GM18861 (cell line): ENCODE measurements at regions not wholly inside any gene's neighbourhood (a gene's known extent, or its start where the extent isn't known, plus 50 kb on each side); places are given as distances from the start of the nearest gene placed in this dataset.
"Not testable (repeated sequence)": the region's sequence is repeated elsewhere in the genome, so short reads cannot be mapped to it uniquely, and the experiment has no call there.

Experiments
- ATAC-seq: cut with Tn5 transposase; IDR thresholded peaks from one replicate; pipeline ENCODE4 v1.9.1; 2021; ENCODE audit not compliant: unreplicated experiment

DNA sequence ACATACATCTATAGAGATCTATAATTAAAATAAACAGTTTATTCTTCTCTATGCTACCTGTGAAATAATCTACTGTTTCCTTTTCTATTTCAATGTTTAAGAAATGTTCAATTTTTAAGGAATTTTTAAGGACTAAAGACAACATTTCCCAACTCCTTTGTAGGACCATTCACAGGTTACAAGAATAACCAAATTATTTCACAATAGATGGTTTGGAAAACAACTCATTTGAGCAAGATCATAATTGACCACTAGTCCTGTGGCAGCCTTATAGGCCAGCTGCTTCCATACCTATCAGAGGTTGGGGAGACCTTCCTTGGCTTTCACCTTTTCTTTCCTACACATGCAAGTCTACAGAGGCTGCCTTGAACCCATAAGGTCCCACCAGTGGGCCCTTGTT lies 193.7 kb downstream of the TTC39B start:
- ATAC-seq, result no peak

DNA sequence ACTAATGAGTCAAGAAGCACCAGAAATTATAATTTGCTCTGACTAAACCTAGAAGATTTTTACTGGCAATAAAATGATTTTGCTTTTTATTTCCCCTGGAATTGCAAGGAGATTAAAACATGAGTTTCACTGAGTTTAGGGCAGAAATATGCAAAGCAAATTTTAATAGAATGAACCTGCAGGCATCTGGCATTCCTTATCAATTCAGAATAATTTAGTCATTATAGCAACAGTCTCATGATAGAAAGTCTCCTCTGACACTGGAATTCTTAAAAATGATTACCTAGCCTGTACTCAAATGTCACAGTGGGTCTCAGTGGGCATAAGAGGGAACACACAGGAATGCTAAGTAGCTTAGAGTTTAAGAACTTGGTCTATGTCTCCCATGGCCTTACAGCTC lies 195.9 kb downstream of the TTC39B start:
- ATAC-seq, result no peak

DNA sequence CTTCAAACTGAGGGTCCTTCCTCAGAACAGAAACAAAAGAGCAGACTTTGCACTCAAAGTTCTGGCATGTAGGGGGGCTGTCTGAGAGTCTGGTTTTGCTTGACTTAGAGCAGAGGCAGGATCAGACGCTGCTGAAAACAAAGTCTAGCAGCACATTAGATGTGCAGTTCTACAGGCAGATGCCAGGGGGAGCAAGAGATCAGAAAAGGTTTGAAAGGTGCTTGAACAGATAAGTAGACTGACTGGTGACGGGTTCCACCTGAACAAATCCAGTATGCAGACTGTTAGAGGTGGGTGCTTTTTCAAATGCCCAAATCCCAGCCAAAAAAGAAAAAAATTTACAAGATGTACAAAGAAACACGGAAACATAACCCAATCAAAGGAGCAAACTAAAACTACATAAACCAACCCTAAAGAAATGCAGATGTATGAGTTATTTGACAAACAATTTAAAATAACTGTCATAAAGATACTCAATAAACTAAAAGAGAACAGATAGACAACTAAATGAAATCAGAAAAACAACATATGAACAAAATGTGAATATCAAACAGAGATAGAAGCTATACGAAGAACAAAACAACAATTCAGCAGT lies 194.7 kb upstream of the FREM1 start:
- peak; percentile 83 for ATAC-seq

DNA sequence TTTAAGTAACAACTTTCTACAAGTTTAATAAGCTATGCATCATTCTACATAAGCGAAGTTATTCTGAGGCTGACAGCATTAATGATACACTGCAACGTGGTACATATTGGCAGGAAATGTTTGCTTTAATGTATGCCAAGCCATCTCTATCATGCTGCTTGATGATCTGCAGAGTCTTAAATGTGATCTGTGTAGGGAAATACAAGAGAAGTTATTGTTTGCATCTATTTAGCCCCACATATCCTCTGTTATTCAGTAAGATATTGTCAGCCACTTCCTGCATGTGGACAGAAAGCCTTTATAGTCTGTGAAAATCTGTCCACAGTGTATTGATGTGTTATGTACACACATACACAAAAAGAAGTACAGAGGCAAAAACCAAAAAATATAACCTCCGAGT lies 193.1 kb upstream of the FREM1 start:
- ATAC-seq, result no peak

DNA sequence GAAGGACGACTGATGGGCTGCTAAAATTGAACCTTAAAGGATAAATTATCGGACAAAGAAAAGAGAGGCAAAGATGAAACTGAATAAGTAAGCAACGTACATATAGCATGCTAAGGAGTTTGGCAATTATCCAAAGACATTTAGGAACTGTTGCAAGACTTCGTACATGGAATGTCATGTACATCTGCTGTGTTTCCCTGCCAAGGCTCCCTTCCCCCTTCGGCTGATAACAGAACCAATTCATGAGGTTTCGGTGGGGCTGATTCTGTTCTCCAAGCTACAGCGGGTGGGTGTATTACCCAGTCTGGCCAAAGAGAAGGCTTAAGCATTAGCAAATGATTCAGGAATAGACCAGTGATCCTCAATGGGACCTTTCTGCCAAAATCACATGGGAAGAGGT lies 190.9 kb upstream of the FREM1 start:
- no peak for ATAC-seq

DNA sequence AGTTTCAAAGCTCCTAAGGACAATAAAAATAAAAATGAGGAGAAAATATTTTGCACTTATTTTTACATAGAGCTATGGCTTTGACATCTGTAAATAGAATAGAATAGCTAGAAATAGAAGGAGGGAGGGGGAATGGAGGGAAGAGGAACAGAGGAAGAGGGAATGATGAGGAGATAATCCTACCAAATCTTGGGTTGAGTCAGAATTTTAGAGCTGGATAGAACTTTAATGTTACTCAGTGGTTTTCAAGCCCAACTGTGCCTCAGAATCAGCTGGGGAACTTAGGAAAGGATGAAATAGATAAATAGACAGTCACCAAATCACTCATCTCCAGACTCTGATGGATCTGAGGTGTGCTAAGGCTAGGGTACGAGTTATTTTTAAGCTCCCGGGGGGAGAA lies 190.3 kb upstream of the FREM1 start:
- ATAC-seq, result no peak

DNA sequence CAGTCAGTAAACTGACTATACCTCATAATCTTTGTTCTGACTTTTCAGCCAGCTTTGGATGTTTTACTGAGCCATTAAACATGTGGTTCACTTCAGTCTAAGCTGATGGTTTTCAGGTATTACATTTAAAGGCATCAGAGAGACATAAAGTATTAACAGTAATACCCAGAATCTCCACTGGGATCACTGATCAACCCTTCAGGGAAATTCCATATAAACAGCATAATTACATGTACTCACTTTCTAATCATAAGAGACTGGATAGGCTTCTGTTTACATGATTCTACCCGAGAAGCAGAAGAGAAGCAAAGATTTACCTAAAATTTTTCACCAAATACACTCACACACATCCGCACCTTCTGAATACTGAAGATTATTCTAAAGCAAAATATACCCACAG lies 186.7 kb upstream of the FREM1 start:
- ATAC-seq, result no peak

DNA sequence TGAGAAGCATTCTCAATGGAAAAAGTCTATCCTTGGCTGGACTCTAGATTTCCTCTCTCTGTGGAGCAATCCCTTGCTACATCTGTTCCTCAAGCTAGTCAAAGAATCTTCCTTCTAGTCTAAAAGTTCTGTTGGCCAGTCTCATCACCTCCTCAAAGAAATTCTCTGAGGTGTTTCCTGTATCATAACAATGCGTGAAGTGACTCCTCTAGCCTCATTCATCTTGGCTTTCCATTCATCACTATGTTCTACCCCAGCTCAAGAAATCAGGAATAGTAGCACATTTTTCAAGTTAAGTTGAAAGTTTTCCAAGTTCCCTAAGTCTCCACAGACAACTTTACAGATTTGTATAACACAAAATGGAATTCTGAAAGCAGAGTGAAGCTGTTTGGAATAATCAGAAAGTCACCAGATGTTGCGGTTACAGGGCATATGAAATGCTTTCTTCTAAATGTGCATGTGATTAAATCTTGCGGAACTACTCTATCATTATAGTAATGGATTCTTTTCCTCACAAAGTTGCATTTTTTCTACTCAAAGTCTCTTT lies 176.6 kb upstream of the FREM1 start:
- ATAC-seq, result no peak

DNA sequence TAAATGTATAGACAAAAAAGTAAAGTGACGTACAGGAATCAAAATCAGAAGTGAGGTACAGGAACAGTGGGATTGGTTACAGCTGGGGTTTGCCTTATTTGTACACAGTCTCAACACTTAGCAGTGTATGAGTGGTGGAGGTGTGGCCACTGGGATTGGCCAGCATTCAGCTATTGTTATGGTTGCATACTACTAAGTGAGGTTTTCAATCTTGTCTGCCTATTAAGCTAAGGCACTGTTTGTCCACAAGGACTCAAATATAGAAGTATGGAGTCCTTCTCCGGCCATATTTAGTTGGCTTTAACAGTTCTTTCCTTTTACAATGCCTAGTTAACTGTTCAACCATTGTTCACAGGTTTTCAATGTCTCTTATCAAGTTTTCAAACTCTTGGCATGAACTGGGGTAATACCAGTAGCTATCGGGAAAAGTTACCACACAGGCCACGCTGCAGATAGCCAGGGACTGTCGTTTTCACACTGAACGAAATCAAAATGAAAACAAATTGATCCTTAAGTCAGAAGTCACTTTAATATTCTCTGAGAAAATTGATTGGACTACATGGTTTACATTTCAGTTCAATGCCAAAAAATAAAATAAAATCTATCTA lies 176.0 kb upstream of the FREM1 start:
- ATAC-seq, result no peak

DNA sequence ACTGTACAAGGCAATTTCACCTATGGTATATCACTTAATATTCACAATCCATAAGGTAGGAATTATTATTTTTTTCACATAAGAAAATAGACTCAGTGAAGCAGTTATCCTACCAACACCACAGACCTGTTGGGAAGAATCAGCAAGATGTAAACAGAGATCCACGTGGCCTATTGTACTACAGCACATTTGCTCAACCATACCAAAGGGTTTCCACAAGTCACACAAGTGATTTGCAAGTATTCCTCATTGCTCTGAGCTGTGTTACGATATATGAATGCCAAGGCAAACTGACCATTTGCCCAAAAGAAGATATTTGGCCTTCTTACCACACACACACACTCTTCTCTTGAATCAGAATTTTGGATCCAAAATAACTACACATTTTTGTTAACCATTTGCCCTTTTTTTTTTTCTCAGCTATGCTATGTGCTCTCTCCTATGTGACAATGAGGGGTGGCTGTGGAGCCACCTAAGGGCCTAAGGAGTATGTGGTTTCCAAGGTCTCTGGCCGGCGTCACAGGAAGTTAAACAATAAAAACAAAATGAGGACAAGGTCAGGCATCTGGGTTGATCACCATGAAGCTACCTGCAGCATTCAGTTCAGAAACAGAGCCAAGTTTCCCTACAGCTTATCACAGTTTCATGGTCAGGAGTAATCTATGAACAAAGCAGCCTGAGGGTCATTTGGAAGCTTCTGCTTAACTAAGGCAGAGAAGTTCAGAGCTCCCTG lies 171.0 kb upstream of the FREM1 start:
- ATAC-seq, result no peak

DNA sequence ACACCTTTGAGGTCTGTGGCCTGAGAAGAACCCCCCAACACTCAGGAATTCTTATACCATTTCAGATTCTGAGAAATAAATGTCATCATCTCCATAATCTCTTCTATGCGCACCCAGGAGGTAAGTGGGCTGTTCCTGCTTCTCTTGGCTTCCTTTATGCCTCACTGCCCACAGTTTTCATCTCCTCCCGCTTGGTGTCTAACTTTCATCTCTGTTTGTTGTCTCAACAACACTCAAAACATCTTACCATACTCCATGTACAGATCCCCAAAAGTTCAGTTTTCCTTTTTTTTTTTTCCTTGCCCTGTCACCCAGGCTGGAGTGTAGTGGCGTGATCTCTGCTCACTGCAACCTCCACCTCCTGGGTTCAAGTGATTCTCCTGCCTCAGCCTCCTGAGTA lies 170.2 kb upstream of the FREM1 start:
- no peak for ATAC-seq

DNA sequence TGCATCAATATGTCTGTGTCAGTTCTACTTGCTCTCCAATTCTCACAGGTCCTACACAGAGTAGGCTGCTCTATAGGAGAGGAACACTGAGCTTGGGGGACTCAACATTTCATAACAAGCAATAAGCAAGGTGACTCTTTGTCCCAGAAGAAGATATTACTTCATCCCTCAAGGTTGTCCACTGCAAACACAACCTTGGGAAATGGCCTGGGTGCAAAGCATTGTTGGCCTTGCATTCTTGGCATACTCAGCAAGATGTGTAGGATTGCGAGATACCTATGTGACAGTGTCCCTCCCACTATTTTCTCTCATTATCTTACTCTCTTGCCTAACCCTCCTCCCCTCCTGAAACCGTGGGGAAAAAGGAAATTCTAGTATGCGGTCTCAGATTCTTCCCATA lies 169.8 kb upstream of the FREM1 start:
- ATAC-seq, result no peak

DNA sequence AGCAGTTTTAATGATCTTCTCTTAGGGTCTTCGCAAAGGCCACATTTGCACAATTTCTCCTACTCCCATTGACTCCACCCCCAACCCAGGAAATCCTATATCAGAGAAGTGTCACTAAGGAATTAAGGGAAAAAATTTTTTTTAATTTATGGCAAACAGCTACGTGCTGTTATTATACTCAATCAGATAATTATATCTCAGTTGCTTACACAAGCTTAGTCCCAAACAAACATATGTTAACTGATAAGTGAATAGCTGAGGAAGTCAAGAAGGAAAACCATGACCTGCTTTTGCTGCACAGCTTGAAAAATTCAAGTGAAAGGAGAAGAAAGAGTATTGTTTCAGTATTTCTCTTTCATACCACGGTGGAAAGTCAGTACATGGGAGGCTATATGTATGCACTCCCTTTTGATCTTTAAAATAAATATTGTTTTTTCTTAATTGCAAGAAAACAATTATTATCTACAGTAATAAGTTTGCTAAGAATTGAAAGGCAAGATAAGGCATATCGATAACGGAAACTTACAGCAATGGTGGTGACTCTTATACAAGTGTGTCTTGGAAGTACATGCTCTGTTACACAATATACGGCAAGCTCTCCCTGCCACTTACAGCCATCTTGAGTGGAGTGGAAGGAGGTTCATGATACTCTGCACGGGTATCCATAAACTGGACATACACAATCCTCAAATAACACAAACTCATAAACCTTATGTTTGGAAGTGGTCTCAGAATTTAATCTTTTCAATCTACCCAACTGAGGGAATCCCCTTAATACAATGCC lies 167.9 kb upstream of the FREM1 start:
- ATAC-seq, result no peak

DNA sequence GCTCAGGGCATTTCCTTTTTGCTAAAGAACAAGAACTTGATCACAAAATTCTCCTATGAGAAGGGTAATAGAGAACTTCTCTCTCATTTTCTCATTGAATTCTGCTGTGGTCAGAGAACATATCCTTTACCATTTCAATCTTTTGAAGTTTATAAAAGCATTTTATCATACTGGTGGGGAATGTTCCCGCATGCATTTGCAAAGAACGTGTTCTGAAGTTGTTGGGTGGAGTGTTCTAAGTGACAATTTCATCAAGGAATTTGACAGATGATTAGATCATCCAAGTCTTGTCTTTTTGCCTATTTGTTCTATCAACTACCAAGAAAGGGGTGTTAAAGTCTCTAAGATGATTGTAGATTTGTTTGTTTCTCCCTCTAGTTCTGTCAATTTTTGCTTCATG lies 163.4 kb upstream of the FREM1 start:
- no peak for ATAC-seq

DNA sequence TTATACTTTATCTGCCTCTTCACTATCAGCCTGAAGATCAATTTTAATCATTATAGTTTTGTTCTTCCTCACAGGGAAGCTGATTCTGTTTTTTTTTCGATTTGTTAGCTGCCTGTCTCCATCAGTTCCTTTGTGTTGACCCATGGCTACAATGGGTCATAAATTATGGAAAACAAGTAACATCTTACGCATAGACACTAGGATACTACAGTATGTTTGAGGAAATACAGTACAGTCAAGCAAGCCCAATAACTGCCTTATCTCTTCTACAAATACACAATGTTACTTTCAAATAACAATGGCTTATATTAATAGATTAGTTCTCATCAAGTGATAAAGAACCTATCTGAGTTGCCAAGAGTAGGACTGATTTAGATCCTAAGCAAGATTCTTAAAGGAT lies 160.5 kb upstream of the FREM1 start:
- ATAC-seq, result no peak

DNA sequence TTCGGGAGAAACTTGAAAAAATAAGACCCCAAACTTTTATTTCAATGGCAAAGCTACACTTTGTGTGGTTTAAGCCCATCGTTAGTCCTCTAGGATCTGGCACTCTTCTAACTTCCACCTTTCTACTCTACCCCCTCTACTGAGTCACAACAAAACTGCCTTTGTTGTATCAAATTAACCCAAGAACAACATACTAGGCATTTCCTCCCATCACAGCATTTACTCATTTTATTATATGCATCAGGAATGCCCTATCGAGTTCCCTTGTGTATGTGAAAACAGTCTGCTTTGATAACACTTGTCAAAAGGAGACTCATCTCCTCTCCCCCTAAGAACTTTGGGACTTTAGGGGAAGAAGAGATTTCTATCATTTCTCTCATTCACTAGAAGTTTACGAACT lies 158.9 kb upstream of the FREM1 start:
- no peak for ATAC-seq

DNA sequence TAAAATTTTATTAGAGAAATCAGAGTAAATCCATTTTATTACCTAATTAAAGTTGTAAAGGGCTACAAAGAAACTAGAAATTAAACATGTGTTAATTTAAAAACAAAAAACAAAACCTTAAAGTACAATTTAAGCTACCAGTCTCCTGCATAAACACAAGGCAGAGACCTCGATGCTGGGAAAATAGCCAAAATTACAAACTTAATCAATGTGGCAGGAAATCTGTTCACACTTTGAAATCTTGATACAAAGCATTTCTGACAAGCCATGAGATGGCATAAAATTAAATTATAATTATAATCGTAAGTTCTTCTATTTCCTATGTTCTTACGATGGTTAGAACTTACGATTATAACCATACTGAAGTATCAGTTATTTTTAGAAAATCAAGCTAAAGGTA lies 158.0 kb upstream of the FREM1 start:
- no peak for ATAC-seq

DNA sequence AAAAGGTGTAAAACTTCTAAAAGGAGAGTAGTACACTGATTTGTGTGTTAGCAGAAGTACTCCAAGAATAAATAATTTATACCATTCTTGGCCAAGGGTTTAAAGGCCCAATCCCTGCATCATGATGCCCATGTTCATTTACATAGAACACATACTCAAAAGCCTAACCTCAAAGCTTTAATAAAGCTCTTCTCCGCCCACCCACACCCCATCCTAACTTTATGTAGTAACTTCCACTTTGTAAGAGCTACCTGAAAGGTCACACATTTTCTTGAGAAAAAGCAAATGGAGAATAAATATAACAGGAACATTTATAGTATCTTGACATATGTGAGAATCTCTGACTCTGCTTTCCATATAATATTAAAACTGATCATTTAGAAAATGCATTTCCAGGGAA lies 148.8 kb upstream of the FREM1 start:
- no peak for ATAC-seq

DNA sequence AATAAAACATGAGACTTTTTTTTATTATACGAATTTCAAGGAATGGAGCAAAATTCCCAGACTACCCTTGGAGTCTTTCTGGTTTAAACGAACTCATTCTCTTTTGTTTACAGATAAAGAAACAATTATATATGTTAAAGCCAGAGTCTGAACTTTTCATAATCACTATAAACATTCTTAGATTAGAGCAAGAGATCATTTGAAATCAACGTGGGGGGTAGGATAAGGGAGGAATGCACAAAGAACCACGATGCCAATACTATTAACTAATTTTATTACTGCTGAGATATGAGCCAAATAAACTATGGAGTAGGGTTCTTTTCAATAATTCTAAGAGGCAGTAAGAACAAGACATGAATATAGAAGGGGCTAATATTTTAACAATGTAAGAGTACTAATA lies 148.0 kb upstream of the FREM1 start:
- no peak for ATAC-seq

DNA sequence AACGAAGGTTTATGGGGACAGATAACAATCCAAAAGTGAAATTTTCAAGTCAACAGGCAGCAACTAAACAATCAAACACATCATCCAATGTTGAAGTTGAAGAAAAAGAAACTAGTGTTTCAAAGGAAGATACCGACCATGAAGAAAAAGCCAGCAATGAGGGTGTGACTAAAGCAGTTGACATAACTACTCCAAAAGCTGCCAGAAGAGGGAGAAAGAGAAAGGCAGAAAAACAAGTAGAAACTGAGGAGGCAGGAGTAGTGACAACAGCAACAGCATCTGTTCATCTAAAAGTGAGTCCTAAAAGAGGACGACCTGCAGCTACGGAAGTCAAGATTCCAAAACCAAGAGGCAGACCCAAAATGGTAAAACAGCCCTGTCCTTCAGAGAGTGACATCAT lies 145.1 kb upstream of the FREM1 start:
- ATAC-seq, result not testable (repeated sequence)

DNA sequence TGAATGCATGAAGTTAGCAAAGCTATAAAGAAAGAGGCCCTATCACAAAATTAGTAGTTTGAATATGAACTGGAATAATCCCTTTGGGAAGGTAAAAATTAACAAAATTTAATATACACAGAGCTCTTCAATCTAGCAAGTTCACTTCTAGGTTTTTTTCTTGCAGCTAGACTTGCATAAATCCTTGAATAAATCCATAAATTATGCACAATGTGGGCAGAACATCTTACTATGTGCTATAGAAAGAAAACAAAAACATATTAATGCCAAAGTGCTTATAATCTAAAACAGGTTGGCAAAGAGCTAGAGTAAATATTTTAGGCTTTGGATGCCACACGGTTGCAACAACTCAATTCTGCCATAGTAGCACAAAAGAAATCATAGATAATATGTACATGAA lies 138.5 kb upstream of the FREM1 start:
- no peak for ATAC-seq
